HL-60 (cell line): ENCODE measurements at regions not wholly inside any gene's neighbourhood (a gene's known extent, or its start where the extent isn't known, plus 50 kb on each side); places are given as distances from the start of the nearest gene placed in this dataset.

Source experiments
- CTCF ChIP-seq: IDR thresholded peaks from one replicate; pipeline ENCODE4 v1.5.1; 2011; ENCODE audit warnings: low read length, control low read depth, inconsistent platforms; ENCODE audit not compliant: insufficient read depth
- GABPA ChIP-seq: IDR thresholded peaks from 2 replicates; pipeline ENCODE4 v1.6.1; 2012; ENCODE audit warnings: low read depth
- POLR2AphosphoS5 ChIP-seq: IDR thresholded peaks from 2 replicates; pipeline ENCODE4 v1.6.1; 2012; ENCODE audit warnings: low read depth
- REST ChIP-seq: IDR thresholded peaks from 2 replicates; pipeline ENCODE4 v1.6.1; 2012; ENCODE audit warnings: low read depth; ENCODE audit not compliant: insufficient replicate concordance
- SPI1 ChIP-seq: IDR thresholded peaks from 2 replicates; pipeline ENCODE4 v1.6.1; 2012; ENCODE audit warnings: low read depth, mild to moderate bottlenecking, borderline replicate concordance

- no peak for TF ChIP-seq CTCF
- TF ChIP-seq REST: no peak
- no peak for TF ChIP-seq POLR2AphosphoS5
- TF ChIP-seq GABPA: no peak
- TF ChIP-seq SPI1: no peak
Measured at GRCh38 chr10:36280321-36280741, 638.2 kb upstream of the FZD8 start.
